ENCODE measurements at regions not wholly inside any gene's neighbourhood (a gene's known extent, or its start where the extent isn't known, plus 50 kb on each side); places are given as distances from the start of the nearest gene placed in this dataset.

DNA sequence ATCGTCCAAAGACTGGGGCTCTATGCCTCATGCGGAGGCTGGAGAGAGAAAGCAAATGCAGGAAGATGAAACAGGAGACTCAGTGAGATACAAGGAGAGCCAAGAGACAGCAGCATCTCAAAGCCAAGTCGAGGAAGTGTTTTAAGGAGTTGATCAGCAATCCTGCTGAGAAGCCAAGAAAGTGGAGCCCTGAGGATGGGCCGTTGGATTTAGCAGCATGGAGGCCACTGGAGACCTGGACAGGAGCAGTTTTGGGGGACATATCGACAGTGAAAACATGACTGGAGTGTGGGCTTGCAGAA is 107.4 kb upstream of the ZBTB40 start:
- Histone ChIP-seq H3K4me3 (ENCODE audit: low read depth, low read length) (no peak overlapping the region), H3K36me3 (ENCODE audit: control insufficient read depth, insufficient read depth, low read length) (no peaks in the 10 kb centered on the region), H3K4me1 (ENCODE audit: control insufficient read depth, insufficient read depth, low read length) (peaks cover 39% of the 10 kb centered on the region), H3K9me3 (ENCODE audit: control insufficient read depth, insufficient read depth, low read length) (no peaks in the 10 kb centered on the region), H3K27me3 (ENCODE audit: control insufficient read depth, insufficient read depth, low read length) (peaks cover 4% of the 10 kb centered on the region), H3K27ac (ENCODE audit: low read depth, low read length) (no peak overlapping the region)
- no peak for DNase-seq (ENCODE audit: low read depth in 4 of 6, low spot score in 6 of 6)
- WGBS (ENCODE audit: insufficient coverage) = 54% methylated on average over 5 of the region's 5 CpGs

DNA sequence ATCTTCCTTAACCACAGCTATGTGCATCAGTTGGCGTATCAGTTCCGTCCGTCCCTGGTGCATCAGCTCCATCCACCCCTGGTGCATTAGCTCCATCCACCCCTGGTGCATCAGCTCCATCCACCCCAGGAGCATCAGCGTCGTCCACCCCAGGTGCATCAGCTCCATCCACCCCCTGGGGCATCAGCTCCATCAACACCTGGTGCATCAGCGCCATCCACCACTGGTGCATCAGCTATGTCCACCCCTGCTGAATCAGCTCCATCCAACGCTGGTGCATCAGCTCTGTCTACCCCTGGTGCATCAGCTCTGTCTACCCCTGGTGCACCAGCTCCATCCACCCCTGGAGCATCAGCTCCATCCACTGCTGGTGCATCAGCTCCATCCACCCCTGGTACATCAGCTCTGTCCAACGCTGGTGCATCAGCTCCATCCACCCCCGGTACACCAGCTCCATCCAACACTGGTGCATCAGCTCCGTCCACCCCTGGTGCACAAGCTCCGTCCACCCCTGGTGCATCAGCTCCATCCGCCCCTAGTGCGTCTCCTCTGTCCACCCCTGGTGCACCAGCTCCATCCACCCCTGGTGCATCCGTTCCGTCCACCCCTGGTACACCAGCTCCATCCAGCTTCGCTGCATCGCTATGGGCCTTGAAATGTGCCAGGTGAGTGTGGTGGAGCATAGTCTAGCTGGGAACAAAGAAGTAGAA is 106.6 kb upstream of the ZBTB40 start:
- H3K36me3 ChIP-seq (ENCODE audit: control insufficient read depth, insufficient read depth, low read length) = no peaks in the 10 kb centered on the region
- H3K27ac ChIP-seq (ENCODE audit: low read depth, low read length) = no peak overlapping the region
- no peak for DNase-seq (ENCODE audit: low read depth in 4 of 6, low spot score in 6 of 6)
- no peaks in the 10 kb centered on the region for H3K9me3 ChIP-seq (ENCODE audit: control insufficient read depth, insufficient read depth, low read length)
- 97% methylated on average over 14 of the region's 17 CpGs for WGBS (ENCODE audit: insufficient coverage)
- H3K27me3 ChIP-seq (ENCODE audit: control insufficient read depth, insufficient read depth, low read length) = peaks cover 4% of the 10 kb centered on the region
- peaks cover 41% of the 10 kb centered on the region for H3K4me1 ChIP-seq (ENCODE audit: control insufficient read depth, insufficient read depth, low read length)
- H3K4me3 ChIP-seq (ENCODE audit: low read depth, low read length) = no peak overlapping the region

DNA sequence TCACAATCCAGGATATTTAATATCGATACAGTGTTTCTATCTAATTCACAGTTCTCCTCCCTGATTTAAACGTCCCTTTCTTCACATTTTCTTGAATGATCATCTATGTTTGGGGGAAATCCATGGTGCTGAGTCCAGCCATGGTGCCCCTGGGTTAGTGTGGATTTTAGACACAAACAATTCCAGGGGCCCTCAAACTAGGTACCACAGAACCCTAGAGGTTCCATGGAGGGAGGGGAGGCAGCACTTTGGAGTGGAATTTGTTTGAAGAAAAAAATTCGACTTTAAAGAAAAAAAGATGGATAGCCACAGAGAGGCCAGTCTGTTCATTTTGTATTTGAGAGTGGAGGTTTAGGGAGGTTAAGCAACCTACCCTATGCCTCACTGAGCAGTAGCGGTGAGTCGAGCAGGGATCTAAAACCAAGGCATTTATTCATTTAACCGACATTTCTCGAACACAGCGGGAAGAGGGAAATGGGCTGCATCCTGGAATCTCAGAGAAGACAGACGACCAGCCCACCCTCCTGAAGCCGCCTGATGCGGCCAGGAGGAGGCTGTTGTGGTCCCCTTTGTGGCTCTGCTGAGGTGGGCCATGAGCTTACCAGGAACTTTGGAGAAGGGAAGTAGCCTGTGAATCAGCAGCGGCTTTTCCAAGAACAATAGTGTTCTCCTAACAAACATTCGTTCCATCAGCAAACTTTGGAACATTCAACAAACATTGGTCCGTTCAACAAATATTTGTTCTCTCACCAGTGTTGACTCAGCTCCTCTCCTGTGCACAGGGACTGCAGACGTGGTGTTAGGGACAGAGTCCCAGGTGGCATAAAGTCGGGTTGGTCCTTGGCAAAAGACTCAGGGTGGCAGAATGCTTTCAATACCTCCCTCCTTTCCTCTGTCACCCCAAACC is 103.5 kb upstream of the ZBTB40 start:
- H3K27me3 ChIP-seq (ENCODE audit: control insufficient read depth, insufficient read depth, low read length) = peaks cover 7% of the 10 kb centered on the region
- peak overlapping the region; percentile 35 for H3K27ac ChIP-seq (ENCODE audit: low read depth, low read length)
- peak in 2 of 6 donors; percentile 10 to 57 for DNase-seq (ENCODE audit: low read depth in 4 of 6, low spot score in 6 of 6)
- no peaks in the 10 kb centered on the region for H3K9me3 ChIP-seq (ENCODE audit: control insufficient read depth, insufficient read depth, low read length)
- peaks cover 36% of the 10 kb centered on the region for H3K4me1 ChIP-seq (ENCODE audit: control insufficient read depth, insufficient read depth, low read length)
- 56% methylated on average over 11 of the region's 16 CpGs for WGBS (ENCODE audit: insufficient coverage)
- no peaks in the 10 kb centered on the region for H3K36me3 ChIP-seq (ENCODE audit: control insufficient read depth, insufficient read depth, low read length)
- H3K4me3 ChIP-seq (ENCODE audit: low read depth, low read length) = no peak overlapping the region

DNA sequence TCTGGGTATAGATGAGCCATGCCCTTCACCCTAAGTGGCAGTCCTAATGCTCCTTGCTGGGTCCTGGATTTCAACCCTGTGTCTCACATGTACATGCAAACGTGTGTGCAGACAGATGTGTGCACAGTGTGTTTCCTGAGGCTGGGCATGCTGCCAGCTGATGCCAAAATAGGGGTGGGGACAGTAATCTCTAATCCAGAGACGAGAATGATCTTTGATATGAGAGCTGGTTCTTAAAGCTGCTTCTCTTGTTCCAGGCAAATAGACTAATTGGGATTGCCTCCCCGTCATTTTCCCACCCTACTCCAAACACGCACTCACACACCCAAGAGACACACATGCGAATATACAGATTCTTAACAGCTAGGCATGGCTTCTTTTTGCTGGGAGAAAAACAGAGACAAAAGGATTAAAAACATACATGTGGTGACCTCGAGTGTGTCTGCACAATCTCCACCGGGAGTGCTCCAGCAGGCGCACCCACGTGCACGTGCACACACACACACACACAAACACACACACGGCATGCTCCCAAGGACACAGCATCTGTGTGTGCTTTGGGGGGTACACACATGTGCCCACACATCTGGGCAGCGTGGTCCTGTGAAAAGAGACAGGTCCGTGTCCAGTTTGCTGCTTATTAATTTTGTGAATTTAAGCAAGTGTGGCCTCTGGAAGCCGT is 102.1 kb upstream of the ZBTB40 start:
- DNase-seq (ENCODE audit: low read depth in 4 of 6, low spot score in 6 of 6) = peak in 2 of 6 donors; percentile 51 to 81
- 39% methylated on average over 5 of the region's 14 CpGs for WGBS (ENCODE audit: insufficient coverage)
- no peaks in the 10 kb centered on the region for H3K36me3 ChIP-seq (ENCODE audit: control insufficient read depth, insufficient read depth, low read length)
- H3K4me3 ChIP-seq (ENCODE audit: low read depth, low read length) = no peak overlapping the region
- no peaks in the 10 kb centered on the region for H3K9me3 ChIP-seq (ENCODE audit: control insufficient read depth, insufficient read depth, low read length)
- H3K4me1 ChIP-seq (ENCODE audit: control insufficient read depth, insufficient read depth, low read length) = peaks cover 29% of the 10 kb centered on the region
- H3K27me3 ChIP-seq (ENCODE audit: control insufficient read depth, insufficient read depth, low read length) = peaks cover 5% of the 10 kb centered on the region
- peak overlapping the region; percentile 47 for H3K27ac ChIP-seq (ENCODE audit: low read depth, low read length)

DNA sequence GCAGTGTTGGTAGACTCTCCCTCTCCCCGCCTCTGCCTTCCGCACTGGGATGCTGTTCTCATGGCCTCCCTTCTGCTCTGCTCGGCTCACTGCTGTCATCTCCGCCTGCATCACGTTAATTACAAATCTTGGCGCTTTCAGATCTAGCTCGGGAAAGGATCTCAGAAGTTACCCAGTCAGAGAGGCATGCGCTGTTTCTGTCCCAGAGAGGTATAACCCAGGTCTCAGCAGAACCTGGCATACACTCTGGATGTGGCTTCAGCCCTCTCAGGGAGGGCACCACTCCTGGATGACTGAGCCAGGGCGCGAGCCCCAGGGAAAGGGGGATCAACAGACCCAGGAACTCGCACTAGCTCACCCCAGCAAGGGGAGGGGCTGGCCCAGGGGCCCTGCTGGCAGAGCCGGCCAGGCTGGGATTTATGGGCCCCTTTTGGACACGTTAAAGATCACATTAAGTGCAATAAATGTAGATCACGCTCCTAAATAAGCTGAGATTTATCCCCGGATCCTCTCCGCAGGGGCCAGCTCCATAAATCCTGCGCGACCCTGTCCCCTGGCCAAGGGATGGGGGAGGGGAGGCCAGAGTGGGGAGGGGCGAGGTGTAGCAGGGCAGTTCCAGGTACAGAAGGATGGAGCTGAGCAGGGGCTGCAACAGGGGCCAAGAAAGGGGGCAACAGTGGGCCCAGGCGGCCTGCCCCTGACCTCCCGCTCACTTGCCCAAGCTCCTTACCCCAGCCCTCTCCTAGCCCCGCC is 101.3 kb upstream of the ZBTB40 start:
- peak in 3 of 6 donors; percentile 27 to 92 (median 83) for DNase-seq (ENCODE audit: low read depth in 4 of 6, low spot score in 6 of 6)
- Histone ChIP-seq H3K4me3 (ENCODE audit: low read depth, low read length) (no peak overlapping the region), H3K27me3 (ENCODE audit: control insufficient read depth, insufficient read depth, low read length) (peaks cover 5% of the 10 kb centered on the region), H3K9me3 (ENCODE audit: control insufficient read depth, insufficient read depth, low read length) (no peaks in the 10 kb centered on the region), H3K27ac (ENCODE audit: low read depth, low read length) (peak overlapping the region; percentile 47), H3K36me3 (ENCODE audit: control insufficient read depth, insufficient read depth, low read length) (no peaks in the 10 kb centered on the region), H3K4me1 (ENCODE audit: control insufficient read depth, insufficient read depth, low read length) (peaks cover 29% of the 10 kb centered on the region)
- 7% methylated on average over 18 of the region's 22 CpGs for WGBS (ENCODE audit: insufficient coverage)

DNA sequence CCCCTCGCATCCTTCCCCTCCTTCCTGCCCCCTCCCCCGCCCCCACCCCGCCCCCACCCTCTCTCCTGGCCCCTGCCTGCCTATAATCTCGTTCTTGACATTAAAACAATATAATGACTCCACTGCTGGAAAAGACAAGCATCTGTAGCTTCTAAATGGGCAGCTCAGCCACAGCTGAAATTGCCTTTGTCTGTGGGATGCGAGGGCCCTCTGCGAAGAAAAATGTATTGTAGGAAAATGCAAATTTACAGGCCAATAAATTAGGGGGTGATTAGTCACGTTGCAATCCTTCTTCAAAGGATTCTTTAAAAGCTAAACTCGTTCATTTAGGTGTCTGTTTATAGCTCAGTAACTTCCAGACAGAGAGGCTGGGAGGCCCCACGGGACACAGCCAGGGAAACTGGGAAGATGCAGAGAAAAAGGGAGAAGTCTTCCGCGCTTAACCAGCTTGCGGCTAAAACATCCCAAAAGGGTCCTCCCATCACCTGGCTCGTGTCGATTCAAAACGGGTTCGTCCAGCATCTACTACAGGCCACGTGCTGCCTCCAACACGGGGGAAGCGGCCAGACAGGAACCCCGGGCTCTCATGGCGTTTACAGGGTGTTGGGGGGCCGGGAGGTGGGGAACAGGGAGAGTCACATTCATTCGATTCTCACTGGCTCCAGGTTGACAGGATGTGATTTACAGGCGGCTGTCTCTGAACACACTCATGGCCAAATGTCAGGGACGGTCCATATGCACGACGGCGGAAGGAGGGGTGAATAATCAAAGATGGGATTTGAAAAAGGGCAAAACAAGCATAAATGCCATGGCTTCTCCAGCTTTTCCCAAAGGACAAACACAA is 100.5 kb upstream of the ZBTB40 start:
- Histone ChIP-seq H3K4me1 (ENCODE audit: control insufficient read depth, insufficient read depth, low read length) (peaks cover 29% of the 10 kb centered on the region), H3K4me3 (ENCODE audit: low read depth, low read length) (no peak overlapping the region), H3K36me3 (ENCODE audit: control insufficient read depth, insufficient read depth, low read length) (no peaks in the 10 kb centered on the region), H3K27me3 (ENCODE audit: control insufficient read depth, insufficient read depth, low read length) (peaks cover 5% of the 10 kb centered on the region), H3K27ac (ENCODE audit: low read depth, low read length) (peak overlapping the region; percentile 7), H3K9me3 (ENCODE audit: control insufficient read depth, insufficient read depth, low read length) (no peaks in the 10 kb centered on the region)
- WGBS (ENCODE audit: insufficient coverage) = 10% methylated on average over 16 of the region's 28 CpGs
- DNase-seq (ENCODE audit: low read depth in 4 of 6, low spot score in 6 of 6) = peak in 3 of 6 donors; percentile 32 to 88 (median 54)

DNA sequence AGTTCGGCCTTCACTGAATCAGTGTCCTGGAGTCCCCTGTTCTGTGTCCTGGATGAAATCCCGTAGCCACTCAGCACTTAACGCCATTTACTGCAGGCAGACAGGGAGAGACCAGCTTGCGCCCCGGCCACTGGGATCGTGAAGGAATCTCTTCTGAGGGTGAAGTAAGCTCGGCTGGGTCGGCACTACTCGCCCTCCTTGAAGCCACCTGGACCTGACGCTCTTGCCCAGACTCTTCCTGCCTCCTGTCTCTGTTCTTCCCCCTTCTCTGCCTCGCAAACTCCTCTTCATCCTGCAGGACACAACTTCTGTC is 99.9 kb upstream of the ZBTB40 start:
- Histone ChIP-seq H3K4me3 (ENCODE audit: low read depth, low read length) (no peak overlapping the region), H3K4me1 (ENCODE audit: control insufficient read depth, insufficient read depth, low read length) (peaks cover 29% of the 10 kb centered on the region), H3K9me3 (ENCODE audit: control insufficient read depth, insufficient read depth, low read length) (no peaks in the 10 kb centered on the region), H3K27me3 (ENCODE audit: control insufficient read depth, insufficient read depth, low read length) (peaks cover 5% of the 10 kb centered on the region), H3K36me3 (ENCODE audit: control insufficient read depth, insufficient read depth, low read length) (no peaks in the 10 kb centered on the region), H3K27ac (ENCODE audit: low read depth, low read length) (peak overlapping the region; percentile 7)
- no peak for DNase-seq (ENCODE audit: low read depth in 4 of 6, low spot score in 6 of 6)
- 33% methylated on average over 10 of the region's 11 CpGs for WGBS (ENCODE audit: insufficient coverage)

DNA sequence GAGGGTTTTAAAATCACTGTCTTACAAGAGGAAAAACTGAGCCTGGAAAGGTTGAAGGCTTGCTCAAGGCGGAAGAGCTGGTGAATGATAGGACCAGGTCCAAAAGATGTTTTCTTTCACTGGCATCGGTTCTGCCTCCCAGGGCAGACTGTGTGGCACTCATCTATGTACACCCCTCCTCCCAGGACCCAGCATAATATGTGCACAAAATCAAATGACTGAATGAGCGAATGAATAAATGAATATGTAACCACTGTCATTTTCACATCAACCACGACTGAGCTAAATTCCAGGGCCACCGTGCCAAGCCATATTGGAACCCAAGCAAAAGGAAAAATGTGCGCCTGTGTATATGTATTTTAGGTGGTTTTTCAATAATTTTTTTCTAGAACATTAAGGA is 99.3 kb upstream of the ZBTB40 start:
- H3K4me1 ChIP-seq (ENCODE audit: control insufficient read depth, insufficient read depth, low read length) = peaks cover 29% of the 10 kb centered on the region
- peak in 1 of 6 donors; percentile 48 for DNase-seq (ENCODE audit: low read depth in 4 of 6, low spot score in 6 of 6)
- peaks cover 5% of the 10 kb centered on the region for H3K27me3 ChIP-seq (ENCODE audit: control insufficient read depth, insufficient read depth, low read length)
- H3K27ac ChIP-seq (ENCODE audit: low read depth, low read length) = no peak overlapping the region
- H3K36me3 ChIP-seq (ENCODE audit: control insufficient read depth, insufficient read depth, low read length) = no peaks in the 10 kb centered on the region
- no peaks in the 10 kb centered on the region for H3K9me3 ChIP-seq (ENCODE audit: control insufficient read depth, insufficient read depth, low read length)
- no peak overlapping the region for H3K4me3 ChIP-seq (ENCODE audit: low read depth, low read length)
- WGBS (ENCODE audit: insufficient coverage) = no CpG with 5 or more reads among the region's 6 CpGs

DNA sequence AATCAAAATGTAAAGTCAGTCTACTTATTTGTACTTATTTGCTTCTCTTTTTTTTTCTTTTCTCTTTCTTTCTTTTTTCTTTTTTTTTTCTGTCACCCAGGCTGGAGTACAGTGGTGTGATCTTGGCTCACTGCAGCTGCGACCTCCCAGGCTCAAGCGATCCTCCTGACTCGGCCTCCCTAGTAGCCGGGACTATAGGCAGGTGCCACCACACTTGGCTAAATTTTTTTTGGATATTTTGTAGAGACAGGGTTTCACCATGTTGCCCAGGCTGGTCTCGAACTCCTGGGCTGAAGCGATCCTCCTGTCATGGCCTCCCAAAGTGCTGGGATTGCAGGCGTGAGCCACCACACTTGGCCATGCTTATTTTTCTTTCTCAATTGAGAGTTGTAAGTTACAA is 98.8 kb upstream of the ZBTB40 start:
- no peak overlapping the region for H3K27ac ChIP-seq (ENCODE audit: low read depth, low read length)
- no peak for DNase-seq (ENCODE audit: low read depth in 4 of 6, low spot score in 6 of 6)
- peaks cover 5% of the 10 kb centered on the region for H3K27me3 ChIP-seq (ENCODE audit: control insufficient read depth, insufficient read depth, low read length)
- 94% methylated on average over 3 of the region's 7 CpGs for WGBS (ENCODE audit: insufficient coverage)
- no peaks in the 10 kb centered on the region for H3K9me3 ChIP-seq (ENCODE audit: control insufficient read depth, insufficient read depth, low read length)
- H3K36me3 ChIP-seq (ENCODE audit: control insufficient read depth, insufficient read depth, low read length) = no peaks in the 10 kb centered on the region
- H3K4me1 ChIP-seq (ENCODE audit: control insufficient read depth, insufficient read depth, low read length) = peaks cover 29% of the 10 kb centered on the region
- H3K4me3 ChIP-seq (ENCODE audit: low read depth, low read length) = no peak overlapping the region
